Adrenal gland (tissue), 5 donors: ENCODE measurements at regions not wholly inside any gene's neighbourhood (a gene's known extent, or its start where the extent isn't known, plus 50 kb on each side); places are given as distances from the start of the nearest gene placed in this dataset.

Experiments
- POLR2A ChIP-seq, 2 donors: fragments of 450-650 bp; IDR thresholded peaks; one replicate each; pipeline ENCODE4 v1.6.1; 2017; ENCODE audit warnings: antibody characterized with exemption in 2 of 2, mild to moderate bottlenecking in 2 of 2, moderate library complexity in 1 of 2
- TF ChIP-seq, protein P1 (sequence below), 6 experiments: fragments of 450-650 bp in 4 of 6; fragments of 200-600 bp in 2 of 6; sonication (generic) in 1 of 6; IDR thresholded peaks; 1 replicate in 5 of 6; 2 replicates in 1 of 6; pipeline versions ENCODE4 v1.5.1 to v1.8.0; 2016 to 2021; ENCODE audit warnings: antibody characterized with exemption in 6 of 6, mild to moderate bottlenecking in 2 of 6, moderate library complexity in 1 of 6
- donor health status: DM: no; HTN: no; CAD: no.

DNA sequence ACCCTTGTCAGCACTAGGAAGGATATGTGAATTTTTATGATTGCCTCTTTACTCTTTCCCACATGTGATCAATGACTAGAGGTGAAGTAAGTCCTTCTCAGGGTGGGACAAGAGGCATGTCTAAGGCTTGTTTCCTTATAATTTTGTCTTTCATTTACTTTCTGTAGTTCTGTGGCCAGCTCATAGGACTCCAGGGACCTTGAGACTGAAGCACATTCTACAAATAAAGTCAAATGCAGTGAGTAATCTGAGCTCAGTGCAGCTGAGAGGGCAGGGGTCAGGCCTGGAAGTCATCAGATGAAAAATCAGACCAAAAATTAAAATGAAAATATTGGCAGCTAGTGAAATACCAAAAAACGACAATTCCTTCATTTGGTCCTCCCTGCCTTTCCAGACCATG is 424.7 kb upstream of the THBS1 start:
- TF ChIP-seq, protein P1, sequence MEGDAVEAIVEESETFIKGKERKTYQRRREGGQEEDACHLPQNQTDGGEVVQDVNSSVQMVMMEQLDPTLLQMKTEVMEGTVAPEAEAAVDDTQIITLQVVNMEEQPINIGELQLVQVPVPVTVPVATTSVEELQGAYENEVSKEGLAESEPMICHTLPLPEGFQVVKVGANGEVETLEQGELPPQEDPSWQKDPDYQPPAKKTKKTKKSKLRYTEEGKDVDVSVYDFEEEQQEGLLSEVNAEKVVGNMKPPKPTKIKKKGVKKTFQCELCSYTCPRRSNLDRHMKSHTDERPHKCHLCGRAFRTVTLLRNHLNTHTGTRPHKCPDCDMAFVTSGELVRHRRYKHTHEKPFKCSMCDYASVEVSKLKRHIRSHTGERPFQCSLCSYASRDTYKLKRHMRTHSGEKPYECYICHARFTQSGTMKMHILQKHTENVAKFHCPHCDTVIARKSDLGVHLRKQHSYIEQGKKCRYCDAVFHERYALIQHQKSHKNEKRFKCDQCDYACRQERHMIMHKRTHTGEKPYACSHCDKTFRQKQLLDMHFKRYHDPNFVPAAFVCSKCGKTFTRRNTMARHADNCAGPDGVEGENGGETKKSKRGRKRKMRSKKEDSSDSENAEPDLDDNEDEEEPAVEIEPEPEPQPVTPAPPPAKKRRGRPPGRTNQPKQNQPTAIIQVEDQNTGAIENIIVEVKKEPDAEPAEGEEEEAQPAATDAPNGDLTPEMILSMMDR (IDR thresholded peaks at IDR 0.05): no peak
- TF ChIP-seq POLR2A (IDR thresholded peaks at IDR 0.05): no peak
